ENCODE measurements at regions not wholly inside any gene's neighbourhood (a gene's known extent, or its start where the extent isn't known, plus 50 kb on each side); places are given as distances from the start of the nearest gene placed in this dataset.
A peak's percentile ranks its signal among the peaks of the same experiment; 100 is the strongest.

- Histone ChIP-seq H3K27me3 (ENCODE audit: insufficient read depth, poor library complexity, severe bottlenecking) (no peaks in the 10 kb centered on the region), H3K4me3 (replicated peaks; ENCODE audit: insufficient read depth, low read length) (no peak overlapping the region), H3K27ac (replicated peaks) (no peak overlapping the region)
- TF ChIP-seq REST (IDR thresholded peaks at IDR 0.05; ENCODE audit: insufficient replicate concordance, low read depth) = no peak
- TF ChIP-seq GABPA (IDR thresholded peaks at IDR 0.05; ENCODE audit: low read depth) = no peak
- no peak for TF ChIP-seq POLR2AphosphoS5 (IDR thresholded peaks at IDR 0.05; ENCODE audit: low read depth)
- peak; percentile 79 for TF ChIP-seq SPI1 (IDR thresholded peaks at IDR 0.05; ENCODE audit: borderline replicate concordance, low read depth)
- DNase-seq (ENCODE audit: low read depth in 1 of 2, low spot score in 1 of 2) = no peak
Observed at GRCh38 chr10:130941886-130942285, 369.6 kb downstream of the TCERG1L start.

GRCh38 chr10:130952086-130952485 is 359.4 kb downstream of the TCERG1L start:
- no peak for DNase-seq (ENCODE audit: low read depth in 1 of 2, low spot score in 1 of 2)
- Histone ChIP-seq H3K27ac (replicated peaks) (no peak overlapping the region), H3K4me3 (replicated peaks; ENCODE audit: insufficient read depth, low read length) (no peak overlapping the region), H3K27me3 (ENCODE audit: insufficient read depth, poor library complexity, severe bottlenecking) (no peaks in the 10 kb centered on the region)
- TF ChIP-seq GABPA (IDR thresholded peaks at IDR 0.05; ENCODE audit: low read depth) (no peak), CTCF (IDR thresholded peaks at IDR 0.05; ENCODE audit: insufficient read depth, low read length) (no peak), POLR2AphosphoS5 (IDR thresholded peaks at IDR 0.05; ENCODE audit: low read depth) (no peak), REST (IDR thresholded peaks at IDR 0.05; ENCODE audit: insufficient replicate concordance, low read depth) (no peak), SPI1 (IDR thresholded peaks at IDR 0.05; ENCODE audit: borderline replicate concordance, low read depth) (no peak)

- DNase-seq (ENCODE audit: low read depth in 1 of 2, low spot score in 1 of 2) = no peak
- no peak overlapping the region for H3K4me3 ChIP-seq (replicated peaks; ENCODE audit: insufficient read depth, low read length)
- no peaks in the 10 kb centered on the region for H3K27me3 ChIP-seq (ENCODE audit: insufficient read depth, poor library complexity, severe bottlenecking)
- TF ChIP-seq GABPA (IDR thresholded peaks at IDR 0.05; ENCODE audit: low read depth) = no peak
- no peak for TF ChIP-seq CTCF (IDR thresholded peaks at IDR 0.05; ENCODE audit: insufficient read depth, low read length)
- TF ChIP-seq REST (IDR thresholded peaks at IDR 0.05; ENCODE audit: insufficient replicate concordance, low read depth) = no peak
- no peak for TF ChIP-seq POLR2AphosphoS5 (IDR thresholded peaks at IDR 0.05; ENCODE audit: low read depth)
- no peak for TF ChIP-seq SPI1 (IDR thresholded peaks at IDR 0.05; ENCODE audit: borderline replicate concordance, low read depth)
- no peak overlapping the region for H3K27ac ChIP-seq (replicated peaks)
Observed at GRCh38 chr10:130954326-130954905, 357.1 kb downstream of the TCERG1L start.
